K562 (cell line): ENCODE measurements at regions not wholly inside any gene's neighbourhood (a gene's known extent, or its start where the extent isn't known, plus 50 kb on each side); places are given as distances from the start of the nearest gene placed in this dataset.

Experiments used
- DIDO1 ChIP-seq: fragments of 450-650 bp; IDR thresholded peaks from 2 replicates; pipeline ENCODE4 v1.6.1; 2016; ENCODE audit warnings: low read depth, missing biosample characterization, missing genetic modification characterization
- PBX2 ChIP-seq, 2 experiments: IDR thresholded peaks in 1 of 2; conservative IDR thresholded peaks in 1 of 2; 2 replicates each; pipeline ENCODE4 v1.6.1; 2016; ENCODE audit warnings: low read depth in 2 of 2, mild to moderate bottlenecking in 1 of 2, missing compliant biosample characterization in 1 of 2, missing genetic modification characterization in 1 of 2, moderate library complexity in 1 of 2
- RFX5 ChIP-seq: IDR thresholded peaks from 2 replicates; pipeline ENCODE4 v1.6.1; 2011; ENCODE audit warnings: low read depth, mild to moderate bottlenecking, improper control_type of control experiment, low read length
- ZBTB40 ChIP-seq, 2 experiments: fragments of 450-650 bp in 1 of 2; sonication (generic) in 1 of 2; formaldehyde crosslinking in 1 of 2; IDR thresholded peaks; 2 replicates each; pipeline versions ENCODE4 v1.7.1 to v1.9.0; 2016 to 2022; ENCODE audit warnings: inconsistent platforms in 1 of 2, mild to moderate bottlenecking in 1 of 2, missing genetic modification reagents in 1 of 2

GRCh38 chr2:4662161-4662779 lies 958.9 kb downstream of the DCDC2C start (continued):
- TF ChIP-seq ZBTB40 (IDR thresholded peaks at IDR 0.05) = no peak
- TF ChIP-seq ZBTB40 (CRISPR knock-in tag; IDR thresholded peaks at IDR 0.05) = no peak
- TF ChIP-seq DIDO1 (tag) = no peak
- no peak for TF ChIP-seq RFX5
- no peak for TF ChIP-seq PBX2 (CRISPR knock-in tag; IDR thresholded peaks at IDR 0.05; ENCODE audit: low read depth)
- TF ChIP-seq PBX2 (tag; conservative IDR thresholded peaks at IDR 0.05; ENCODE audit: low read depth) = no peak
